Endothelial cell of umbilical vein (primary cell): ENCODE measurements at regions not wholly inside any gene's neighbourhood (a gene's known extent, or its start where the extent isn't known, plus 50 kb on each side); places are given as distances from the start of the nearest gene placed in this dataset.
"Not testable (repeated sequence)": the region's sequence is repeated elsewhere in the genome, so short reads cannot be mapped to it uniquely, and the experiment has no call there.

Experiments used
- BruUV-seq: library from RNA; stranded (reverse); fragments of 400-500 nt; replicated peaks from 2 replicates; lab custom pipeline; 2021; lab: Mats Ljungman, UMichigan
- CTCF ChIA-PET: fragments of 300-600, 350-600 bp; sonication (Branson Sonifier 250); formaldehyde crosslinking; loops from one replicate; lab custom pipeline; 2021; ENCODE audit warnings: antibody characterized with exemption, inconsistent platforms; lab: Charles Lee
- POLR2A ChIA-PET: fragments of 300-600, 350-600 bp; sonication (Branson Sonifier 250); formaldehyde crosslinking; loops from one replicate; lab custom pipeline; 2021; ENCODE audit warnings: antibody characterized with exemption, inconsistent platforms; lab: Charles Lee
- DNase-seq: peaks from one replicate; pipeline ENCODE4 v3.0.0-alpha.2; 2011; ENCODE audit warnings: low read depth, low spot score
- FAIRE-seq: peaks from 2 replicates; lab custom pipeline; 2011; peaks lifted over from hg19 to GRCh38; lab: Jason Lieb, UNC
- H2AFZ ChIP-seq: 2 replicates; pipeline ENCODE4 v1.6.0; 2012; ENCODE audit warnings: low read depth, low read length, control low read depth, inconsistent platforms
- H3K27ac ChIP-seq: 2 replicates; pipeline ENCODE4 v1.5.1; 2011; ENCODE audit warnings: low read depth, mild to moderate bottlenecking, control low read depth, low read length, moderate library complexity; ENCODE audit not compliant: insufficient read depth
- H3K27me3 ChIP-seq, 2 experiments: 2 replicates each; pipeline versions ENCODE4 v1.6.0 to v1.6.1; 2011; ENCODE audit warnings: low read length in 2 of 2, mixed read lengths in 1 of 2; ENCODE audit not compliant: control insufficient read depth in 2 of 2, insufficient read depth in 2 of 2
- H3K36me3 ChIP-seq, 2 experiments: 2 replicates in 1 of 2; 3 replicates in 1 of 2; pipeline ENCODE4 v1.5.1; 2011; ENCODE audit warnings: low read length in 2 of 2, mild to moderate bottlenecking in 1 of 2, moderate library complexity in 1 of 2; ENCODE audit not compliant: control insufficient read depth in 2 of 2, insufficient read depth in 2 of 2; ENCODE audit errors: extremely low read depth in 1 of 2
- H3K4me1 ChIP-seq: 3 replicates; pipeline ENCODE4 v1.5.1; 2011; ENCODE audit warnings: mild to moderate bottlenecking, low read length; ENCODE audit not compliant: control insufficient read depth, insufficient read depth; ENCODE audit errors: extremely low read depth
- H3K4me2 ChIP-seq: 2 replicates; pipeline ENCODE4 v1.6.1; 2011; ENCODE audit warnings: low read length, control low read depth, mixed read lengths; ENCODE audit not compliant: insufficient read depth
- H3K4me3 ChIP-seq, 3 experiments: fragments of 200-600 bp in 1 of 3; sonication (generic), shearing (Covaris generic) in 1 of 3; replicated peaks in 1 of 3; 2 replicates each; pipeline ENCODE4 v1.5.1; 2011 to 2016; ENCODE audit warnings: control low read depth in 3 of 3, low read length in 3 of 3, mild to moderate bottlenecking in 2 of 3, inconsistent platforms in 1 of 3, low read depth in 1 of 3, moderate library complexity in 1 of 3; ENCODE audit not compliant: insufficient read depth in 1 of 3
- H3K79me2 ChIP-seq: 2 replicates; pipeline ENCODE4 v1.6.0; 2012; ENCODE audit warnings: low read length, inconsistent platforms; ENCODE audit not compliant: control insufficient read depth, insufficient read depth
- H3K9ac ChIP-seq: replicated peaks from 2 replicates; pipeline ENCODE3; 2011; ENCODE audit warnings: low read length, control low read depth; ENCODE audit not compliant: insufficient read depth; ENCODE audit errors: extremely low read depth
- H3K9me1 ChIP-seq: replicated peaks from 3 replicates; pipeline ENCODE4 v1.6.0; 2011; ENCODE audit warnings: mild to moderate bottlenecking, low read length; ENCODE audit not compliant: control insufficient read depth, insufficient read depth; ENCODE audit errors: extremely low read depth
- H3K9me3 ChIP-seq: replicated peaks from 2 replicates; pipeline ENCODE4 v1.5.1; 2012; ENCODE audit warnings: low read length, inconsistent platforms; ENCODE audit not compliant: control insufficient read depth, insufficient read depth
- H4K20me1 ChIP-seq: replicated peaks from 2 replicates; pipeline ENCODE3; 2011; ENCODE audit warnings: mild to moderate bottlenecking, low read length; ENCODE audit not compliant: control insufficient read depth, insufficient read depth; ENCODE audit errors: extremely low read depth
- CTCF ChIP-seq, 2 donors: IDR thresholded peaks; 1 replicate in 1 of 2; 2 replicates in 1 of 2; pipeline ENCODE4 v1.5.1; 2011; ENCODE audit warnings: low read length in 2 of 2, mild to moderate bottlenecking in 2 of 2, moderate library complexity in 2 of 2, control low read depth in 1 of 2, inconsistent platforms in 1 of 2, low read depth in 1 of 2; ENCODE audit not compliant: insufficient read depth in 1 of 2; ENCODE audit errors: extremely low read depth in 1 of 2
- EZH2 ChIP-seq: IDR thresholded peaks from 2 replicates; pipeline ENCODE4 v1.6.1; 2012; ENCODE audit warnings: borderline replicate concordance, low read depth, mild to moderate bottlenecking, moderate library complexity, low read length, inconsistent platforms; ENCODE audit not compliant: severe bottlenecking
- FOS ChIP-seq: IDR thresholded peaks from 2 replicates; pipeline ENCODE4 v1.6.1; 2011; ENCODE audit warnings: mild to moderate bottlenecking, low read length, moderate library complexity, borderline replicate concordance; ENCODE audit not compliant: insufficient read depth
- GATA2 ChIP-seq: IDR thresholded peaks from 2 replicates; pipeline ENCODE4 v1.7.0; 2011; ENCODE audit warnings: low read depth, mild to moderate bottlenecking, moderate library complexity, mixed read lengths, low read length; ENCODE audit not compliant: insufficient read length, insufficient read depth
- JUN ChIP-seq: IDR thresholded peaks from 2 replicates; pipeline ENCODE4 v1.6.1; 2011; ENCODE audit warnings: borderline replicate concordance, low read depth; ENCODE audit not compliant: insufficient read length, insufficient read depth
- MAX ChIP-seq: IDR thresholded peaks from 2 replicates; pipeline ENCODE4 v1.6.1; 2011; ENCODE audit not compliant: insufficient read depth, insufficient read length
- MYC ChIP-seq: IDR thresholded peaks from one replicate; pipeline ENCODE4 v1.6.1; 2011; ENCODE audit warnings: mild to moderate bottlenecking, low read depth, low read length
- POLR2A ChIP-seq: IDR thresholded peaks from 2 replicates; pipeline ENCODE4 v1.6.1; 2012; ENCODE audit warnings: low read depth, mild to moderate bottlenecking, control low read depth, low read length
- POLR2AphosphoS5 ChIP-seq: IDR thresholded peaks from 2 replicates; pipeline ENCODE4 v1.6.1; 2012; ENCODE audit warnings: low read depth, mild to moderate bottlenecking, control low read depth, low read length, moderate library complexity; ENCODE audit not compliant: insufficient read depth
- dilution Hi-C: fragments of 300-500 bp; cut with MboI; formaldehyde crosslinking; loops from one replicate; pipeline ENCODE4 v1.15.0; 2019; ENCODE audit warnings: low sequenced_read_pairs; ENCODE audit not compliant: extremely low pct_ligation_motif_present
- intact Hi-C: fragments of 100-400 bp; cut with micrococcal nuclease; formaldehyde crosslinking; loops from one replicate; pipeline ENCODE4 v1.10.0; 2022

- no peak for FAIRE-seq
- no peaks in the 10 kb centered on the region for H3K36me3 ChIP-seq
These were observed 237.2 kb upstream of the CTNND2 start for GRCh38 chr5:12141496-12141895.

GRCh38 chr5:12133520-12133919, 229.3 kb upstream of the CTNND2 start:
- dilution Hi-C loops: no loop called here
- FAIRE-seq (no peak), DNase-seq (no peak)
- ChIA-PET CTCF (no interaction called here), POLR2A (no interaction called here)
- Histone ChIP-seq H4K20me1 (no peaks in the 10 kb centered on the region), H3K9me1 (no peaks in the 10 kb centered on the region), H3K27ac (no peak overlapping the region), H3K4me3 (no peak overlapping the region), H3K4me2 (no peak overlapping the region), H3K4me1 (no peaks in the 10 kb centered on the region), H3K36me3 (no peaks in the 10 kb centered on the region), H2AFZ (no peak overlapping the region), H3K9me3 (peaks cover 6% of the 10 kb centered on the region), H3K79me2 (no peaks in the 10 kb centered on the region), H3K9ac (no peak overlapping the region), H3K27me3 (no peaks in the 10 kb centered on the region)
- BruUV-seq: no TSS peak
- TF ChIP-seq CTCF (IDR thresholded peaks at IDR 0.05; ENCODE audit: extremely low read depth in 1 of 2, insufficient read depth in 1 of 2, low read depth in 1 of 2, low read length in 2 of 2): no peak
- no peak for TF ChIP-seq POLR2AphosphoS5
- TF ChIP-seq MAX: no peak
- no peak for TF ChIP-seq EZH2
- TF ChIP-seq GATA2: no peak
- no peak for TF ChIP-seq MYC
- TF ChIP-seq JUN: no peak
- no peak for TF ChIP-seq POLR2A
- TF ChIP-seq FOS: no peak
- intact Hi-C loops: no loop called here

More at GRCh38 chr5:12141496-12141895, 237.2 kb upstream of the CTNND2 start:
- Histone ChIP-seq H3K27me3 (no peaks in the 10 kb centered on the region), H3K9ac (no peak overlapping the region), H3K9me3 (peaks cover 2% of the 10 kb centered on the region), H4K20me1 (no peaks in the 10 kb centered on the region), H2AFZ (no peak overlapping the region), H3K4me1 (no peaks in the 10 kb centered on the region), H3K4me3 (no peak overlapping the region), H3K9me1 (no peaks in the 10 kb centered on the region), H3K79me2 (no peaks in the 10 kb centered on the region), H3K4me2 (no peak overlapping the region), H3K27ac (no peak overlapping the region)
- DNase-seq: no peak
- ChIA-PET POLR2A (no interaction called here), CTCF (no interaction called here)
- dilution Hi-C loops: no loop called here
- TF ChIP-seq JUN (no peak), FOS (no peak), GATA2 (no peak)
- intact Hi-C loops: no loop called here
- no TSS peak for BruUV-seq

GRCh38 chr5:12131020-12131419, 226.8 kb upstream of the CTNND2 start:
- H3K4me2 ChIP-seq, POLR2A ChIA-PET, H4K20me1 ChIP-seq, FAIRE-seq, H3K9me1 ChIP-seq, CTCF ChIA-PET, BruUV-seq, DNase-seq, H3K9me3 ChIP-seq, H3K4me1 ChIP-seq, dilution Hi-C loops, H3K4me3 ChIP-seq, H3K79me2 ChIP-seq, H3K36me3 ChIP-seq, intact Hi-C loops, H3K27ac ChIP-seq, H3K27me3 ChIP-seq, H2AFZ ChIP-seq, H3K9ac ChIP-seq: not testable (repeated sequence)
